WERI-Rb-1 (cell line): ENCODE measurements at regions not wholly inside any gene's neighbourhood (a gene's known extent, or its start where the extent isn't known, plus 50 kb on each side); places are given as distances from the start of the nearest gene placed in this dataset.

ENCODE experiments used
- DNase-seq: peaks from one replicate; pipeline ENCODE4 v3.0.0-alpha.2; 2020
- H3K27ac ChIP-seq: fragments of 250-450 bp; sonication (Bioruptor Pico); 2 replicates; pipeline ENCODE4 v1.5.1; 2020; ENCODE audit warnings: mild to moderate bottlenecking, moderate library complexity
- H3K27me3 ChIP-seq: fragments of 250-450 bp; sonication (Bioruptor Pico); 2 replicates; pipeline ENCODE4 v1.5.1; 2021; ENCODE audit warnings: mild to moderate bottlenecking, low read depth, moderate library complexity; ENCODE audit not compliant: insufficient read depth, severe bottlenecking
- H3K36me3 ChIP-seq: fragments of 250-450 bp; sonication (Bioruptor Pico); 2 replicates; pipeline ENCODE4 v1.5.1; 2020; ENCODE audit warnings: mild to moderate bottlenecking, moderate library complexity
- H3K4me3 ChIP-seq: 2 replicates; pipeline ENCODE4 v1.5.1; 2011; ENCODE audit warnings: low read depth, mild to moderate bottlenecking, control low read depth, low read length
- H3K9me3 ChIP-seq: fragments of 250-450 bp; sonication (Bioruptor Pico); 2 replicates; pipeline ENCODE4 v1.5.1; 2021; ENCODE audit warnings: mild to moderate bottlenecking, moderate library complexity; ENCODE audit not compliant: severe bottlenecking
- TF ChIP-seq, protein P1 (sequence below): IDR thresholded peaks from 2 replicates; pipeline ENCODE4 v1.5.1; 2011; ENCODE audit warnings: low read depth, mild to moderate bottlenecking, control low read depth, inconsistent platforms, low read length

DNA sequence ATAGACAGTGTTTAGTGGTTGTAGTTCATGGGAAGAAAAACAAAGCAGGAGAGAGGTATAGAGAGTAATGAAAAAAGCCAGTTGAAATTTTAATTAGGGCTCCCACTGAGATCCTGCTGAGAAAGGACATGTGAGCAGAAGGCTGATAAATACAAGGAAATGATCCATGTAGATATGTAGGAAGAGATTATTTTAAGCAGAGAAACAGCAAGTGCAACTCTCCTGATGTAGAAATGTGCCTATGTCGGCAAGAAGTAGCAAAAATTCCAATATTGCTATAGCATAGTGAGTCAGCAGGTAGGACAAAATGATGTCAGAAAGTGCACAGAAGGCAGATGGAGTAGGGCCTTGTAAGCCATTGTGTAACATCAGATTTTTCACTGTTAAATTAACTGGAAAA is 1027.3 kb downstream of the PCDH18 start:
- TF ChIP-seq, protein P1, sequence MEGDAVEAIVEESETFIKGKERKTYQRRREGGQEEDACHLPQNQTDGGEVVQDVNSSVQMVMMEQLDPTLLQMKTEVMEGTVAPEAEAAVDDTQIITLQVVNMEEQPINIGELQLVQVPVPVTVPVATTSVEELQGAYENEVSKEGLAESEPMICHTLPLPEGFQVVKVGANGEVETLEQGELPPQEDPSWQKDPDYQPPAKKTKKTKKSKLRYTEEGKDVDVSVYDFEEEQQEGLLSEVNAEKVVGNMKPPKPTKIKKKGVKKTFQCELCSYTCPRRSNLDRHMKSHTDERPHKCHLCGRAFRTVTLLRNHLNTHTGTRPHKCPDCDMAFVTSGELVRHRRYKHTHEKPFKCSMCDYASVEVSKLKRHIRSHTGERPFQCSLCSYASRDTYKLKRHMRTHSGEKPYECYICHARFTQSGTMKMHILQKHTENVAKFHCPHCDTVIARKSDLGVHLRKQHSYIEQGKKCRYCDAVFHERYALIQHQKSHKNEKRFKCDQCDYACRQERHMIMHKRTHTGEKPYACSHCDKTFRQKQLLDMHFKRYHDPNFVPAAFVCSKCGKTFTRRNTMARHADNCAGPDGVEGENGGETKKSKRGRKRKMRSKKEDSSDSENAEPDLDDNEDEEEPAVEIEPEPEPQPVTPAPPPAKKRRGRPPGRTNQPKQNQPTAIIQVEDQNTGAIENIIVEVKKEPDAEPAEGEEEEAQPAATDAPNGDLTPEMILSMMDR, result no peak
- no peaks in the 10 kb centered on the region for H3K9me3 ChIP-seq
- no peak overlapping the region for H3K27ac ChIP-seq
- no peak overlapping the region for H3K4me3 ChIP-seq
- H3K36me3 ChIP-seq, result no peaks in the 10 kb centered on the region
- H3K27me3 ChIP-seq, result no peaks in the 10 kb centered on the region
- DNase-seq, result no peak

DNA sequence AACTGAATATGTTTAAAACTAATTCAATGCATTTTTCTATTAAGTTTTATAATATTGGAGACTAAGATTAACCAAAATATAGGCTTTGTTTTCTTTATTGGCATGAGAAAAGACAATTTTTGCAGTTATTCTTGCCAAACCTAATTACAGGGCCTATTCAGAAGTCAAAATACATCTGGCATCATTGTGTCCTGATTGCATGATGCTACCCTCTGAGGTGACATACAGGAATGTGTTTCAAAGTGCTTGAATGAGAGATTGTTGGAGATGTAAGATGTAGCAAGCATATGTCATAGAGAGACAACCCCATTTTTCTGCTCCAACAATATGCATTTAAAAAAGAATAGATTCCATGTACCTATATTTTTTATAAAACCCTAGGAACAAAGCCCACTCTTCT is 1036.4 kb downstream of the PCDH18 start:
- no peak overlapping the region for H3K4me3 ChIP-seq
- no peaks in the 10 kb centered on the region for H3K36me3 ChIP-seq
- TF ChIP-seq, protein P1, result no peak
- H3K27ac ChIP-seq, result no peak overlapping the region
- no peaks in the 10 kb centered on the region for H3K27me3 ChIP-seq
- no peak for DNase-seq
- no peaks in the 10 kb centered on the region for H3K9me3 ChIP-seq

DNA sequence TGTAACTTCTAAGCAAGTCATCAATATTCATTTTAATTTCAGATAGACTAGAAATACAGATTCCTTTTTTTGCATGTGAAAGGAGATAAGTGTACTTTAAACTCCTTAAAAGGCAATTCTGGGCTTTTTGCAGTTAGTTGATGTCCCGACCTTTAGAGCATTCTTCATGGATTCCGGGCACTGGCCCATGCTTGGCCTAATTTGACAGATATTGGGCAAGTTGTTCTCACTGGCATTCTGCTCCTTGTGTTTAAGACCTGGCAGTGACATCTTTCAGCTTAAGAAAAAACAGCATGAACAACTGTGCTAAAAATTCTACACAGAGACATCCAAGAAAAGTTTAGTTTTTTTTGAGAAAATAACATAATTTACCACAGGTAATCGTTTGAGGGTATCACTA is 1037.2 kb downstream of the PCDH18 start:
- H3K27me3 ChIP-seq, result no peaks in the 10 kb centered on the region
- H3K4me3 ChIP-seq, result no peak overlapping the region
- TF ChIP-seq, protein P1, result no peak
- H3K27ac ChIP-seq, result no peak overlapping the region
- no peaks in the 10 kb centered on the region for H3K9me3 ChIP-seq
- no peaks in the 10 kb centered on the region for H3K36me3 ChIP-seq
- DNase-seq, result no peak

DNA sequence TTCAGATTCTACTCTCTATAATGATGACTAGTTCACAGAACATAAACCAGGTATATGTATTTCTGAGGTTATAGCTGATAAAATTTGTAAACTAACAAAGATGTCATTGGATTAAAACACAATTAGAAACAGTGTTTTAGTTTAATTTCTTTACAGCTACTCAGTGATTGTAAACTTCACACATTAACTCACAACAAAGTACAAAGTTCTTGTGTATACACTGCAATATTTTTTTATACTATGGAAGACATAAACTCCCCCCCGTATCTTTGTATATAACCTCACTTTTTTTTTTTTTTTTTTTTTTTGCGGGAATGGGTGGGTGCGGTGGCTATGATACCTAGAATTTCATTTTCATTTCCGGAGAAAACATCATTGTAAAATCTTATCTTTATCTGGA is 1043.2 kb downstream of the PCDH18 start:
- H3K9me3 ChIP-seq, result no peaks in the 10 kb centered on the region
- H3K36me3 ChIP-seq, result no peaks in the 10 kb centered on the region
- H3K27me3 ChIP-seq, result no peaks in the 10 kb centered on the region
- no peak overlapping the region for H3K4me3 ChIP-seq
- TF ChIP-seq, protein P1, result no peak
- no peak overlapping the region for H3K27ac ChIP-seq
- no peak for DNase-seq

DNA sequence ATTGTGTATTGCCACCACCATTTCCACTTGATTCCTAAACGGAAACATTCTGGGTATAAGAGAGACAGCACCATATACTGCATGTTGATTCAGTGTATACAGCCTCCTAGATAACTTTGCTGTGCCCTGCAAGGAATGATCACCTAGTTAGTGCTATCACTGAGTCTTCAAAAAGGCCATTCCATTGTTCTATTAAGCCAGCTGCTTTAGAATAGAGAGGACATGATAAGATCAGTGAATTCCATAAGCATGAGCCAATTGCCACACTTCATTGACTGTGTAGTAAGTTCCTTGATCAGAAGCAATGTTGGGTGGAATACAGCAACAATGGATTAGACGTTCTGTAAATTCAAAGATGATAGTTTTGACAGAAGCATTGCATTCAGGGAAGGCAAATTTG is 1047.3 kb downstream of the PCDH18 start:
- no peak for DNase-seq
- H3K9me3 ChIP-seq, result no peaks in the 10 kb centered on the region
- H3K27me3 ChIP-seq, result no peaks in the 10 kb centered on the region
- no peaks in the 10 kb centered on the region for H3K36me3 ChIP-seq
- no peak overlapping the region for H3K27ac ChIP-seq
- no peak overlapping the region for H3K4me3 ChIP-seq
- TF ChIP-seq, protein P1, result no peak

DNA sequence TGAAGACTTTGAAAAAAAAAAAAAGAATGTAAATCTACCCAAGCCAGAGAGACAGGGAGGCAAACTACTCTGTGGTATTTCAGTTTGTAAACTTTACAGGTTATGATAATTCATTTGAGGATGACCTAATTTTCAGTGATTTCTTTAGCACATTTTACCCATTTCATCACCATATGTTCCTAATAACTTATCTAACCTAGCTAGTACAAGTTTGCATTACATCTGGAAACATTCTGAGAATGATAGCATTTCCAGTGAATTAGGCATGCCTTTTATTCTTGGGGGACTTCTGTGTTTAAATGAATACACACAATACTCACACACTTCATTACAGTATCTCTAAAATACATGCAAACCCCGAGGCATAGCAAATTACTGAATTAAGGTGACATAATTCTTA is 1055.5 kb downstream of the PCDH18 start:
- Histone ChIP-seq H3K9me3 (no peaks in the 10 kb centered on the region), H3K4me3 (no peak overlapping the region), H3K27me3 (no peaks in the 10 kb centered on the region), H3K27ac (no peak overlapping the region), H3K36me3 (no peaks in the 10 kb centered on the region)
- TF ChIP-seq, protein P1, result no peak
- no peak for DNase-seq
